IMR-90 (cell line): ENCODE measurements at regions not wholly inside any gene's neighbourhood (a gene's known extent, or its start where the extent isn't known, plus 50 kb on each side); places are given as distances from the start of the nearest gene placed in this dataset.

Experiments used
- ATAC-seq: fragments of 200-7000 bp; cut with Tn5 transposase; 2 replicates; pipeline ENCODE4 v1.9.1; 2020; ENCODE audit warnings: low read depth, mild to moderate bottlenecking, moderate library complexity
- BruUV-seq: library from RNA; stranded (reverse); fragments of 400-500 nt; replicated peaks from 2 replicates; lab custom pipeline; 2021; lab: Mats Ljungman, UMichigan
- CTCF ChIA-PET: fragments of 300-600 bp; formaldehyde crosslinking; extraction: SDS; loops from one replicate; lab custom pipeline; 2021; ENCODE audit warnings: antibody characterized with exemption; lab: Yijun Ruan, JAX
- POLR2A ChIA-PET: fragments of 300-600 bp; sonication (Branson Sonifier 250); formaldehyde crosslinking; loops from one replicate; lab custom pipeline; 2022; ENCODE audit warnings: antibody characterized with exemption; ENCODE audit not compliant: unreplicated experiment; lab: Charles Lee
- DNase-seq: peaks from one replicate; pipeline ENCODE4 v3.0.0; 2013
- H2AFZ ChIP-seq: replicated peaks from 2 replicates; pipeline ENCODE3; 2013; ENCODE audit warnings: low read length, mild to moderate bottlenecking; ENCODE audit not compliant: poor library complexity
- H2AK5ac ChIP-seq: 2 replicates; pipeline ENCODE4 v1.6.1; 2013; ENCODE audit warnings: low read depth, low read length, inconsistent platforms
- H2AK9ac ChIP-seq: replicated peaks from 2 replicates; pipeline ENCODE3; 2013; ENCODE audit warnings: mild to moderate bottlenecking, low read depth, low read length, moderate library complexity; ENCODE audit not compliant: poor library complexity
- H2BK120ac ChIP-seq: 2 replicates; pipeline ENCODE4 v1.6.1; 2013; ENCODE audit warnings: low read depth, low read length, inconsistent platforms
- H2BK15ac ChIP-seq: 3 replicates; pipeline ENCODE4 v1.6.1; 2013; ENCODE audit warnings: low read depth, low read length, inconsistent platforms
- H2BK20ac ChIP-seq: 2 replicates; pipeline ENCODE4 v1.6.1; 2013; ENCODE audit warnings: low read depth, mild to moderate bottlenecking, inconsistent platforms, low read length, moderate library complexity
- H2BK5ac ChIP-seq: 2 replicates; pipeline ENCODE4 v1.6.1; 2013; ENCODE audit warnings: mild to moderate bottlenecking, low read depth, low read length, inconsistent platforms; ENCODE audit not compliant: poor library complexity, severe bottlenecking
- H3K14ac ChIP-seq: replicated peaks from 2 replicates; pipeline ENCODE4 v1.6.1; 2013; ENCODE audit warnings: low read depth, low read length, inconsistent platforms
- H3K18ac ChIP-seq: 2 replicates; pipeline ENCODE4 v1.6.1; 2013; ENCODE audit warnings: low read depth, low read length, control low read depth
- H3K23ac ChIP-seq: 2 replicates; pipeline ENCODE4 v1.6.1; 2013; ENCODE audit warnings: low read depth, low read length, inconsistent platforms
- H3K27ac ChIP-seq: 2 replicates; pipeline ENCODE4 v1.5.1; 2013; ENCODE audit warnings: mild to moderate bottlenecking, control low read depth, low read length; ENCODE audit not compliant: insufficient read depth
- H3K27me3 ChIP-seq: 2 replicates; pipeline ENCODE4 v1.6.1; 2013; ENCODE audit warnings: low read length; ENCODE audit not compliant: control insufficient read depth, insufficient read depth
- H3K36me3 ChIP-seq: 2 replicates; pipeline ENCODE4 v1.6.1; 2013; ENCODE audit warnings: low read length, mixed read lengths; ENCODE audit not compliant: control insufficient read depth, insufficient read depth
- H3K4ac ChIP-seq: 2 replicates; pipeline ENCODE4 v1.6.1; 2013; ENCODE audit warnings: low read depth, low read length, inconsistent platforms
- H3K4me1 ChIP-seq: 2 replicates; pipeline ENCODE4 v1.6.1; 2013; ENCODE audit warnings: low read length, mixed read lengths; ENCODE audit not compliant: control insufficient read depth, insufficient read depth
- H3K4me2 ChIP-seq: 2 replicates; pipeline ENCODE4 v1.6.1; 2013; ENCODE audit warnings: low read depth, mild to moderate bottlenecking, control low read depth, low read length, moderate library complexity
- H3K4me3 ChIP-seq: 2 replicates; pipeline ENCODE4 v1.5.1; 2013; ENCODE audit warnings: low read depth, mild to moderate bottlenecking, control low read depth, low read length, moderate library complexity; ENCODE audit not compliant: insufficient read depth
- H3K56ac ChIP-seq: 2 replicates; pipeline ENCODE4 v1.6.1; 2013; ENCODE audit warnings: low read length, inconsistent platforms; ENCODE audit not compliant: insufficient read depth; ENCODE audit errors: extremely low read depth
- H3K79me1 ChIP-seq, 2 experiments: 2 replicates each; pipeline ENCODE4 v1.6.1; 2013; ENCODE audit warnings: low read length in 2 of 2, inconsistent platforms in 1 of 2, low read depth in 1 of 2
- H3K9ac ChIP-seq: 2 replicates; pipeline ENCODE4 v1.6.1; 2013; ENCODE audit warnings: low read depth, low read length, control low read depth
- H3K9me1 ChIP-seq: 2 replicates; pipeline ENCODE4 v1.6.1; 2013; ENCODE audit warnings: low read length, inconsistent platforms; ENCODE audit not compliant: insufficient read depth
- H3K9me3 ChIP-seq: 2 replicates; pipeline ENCODE4 v1.6.1; 2013; ENCODE audit warnings: low read length; ENCODE audit not compliant: control insufficient read depth, insufficient read depth
- H4K20me1 ChIP-seq: 2 replicates; pipeline ENCODE4 v1.6.1; 2013; ENCODE audit warnings: low read length, inconsistent platforms; ENCODE audit not compliant: insufficient read depth
- H4K5ac ChIP-seq: 2 replicates; pipeline ENCODE4 v1.6.1; 2013; ENCODE audit warnings: mild to moderate bottlenecking, low read depth, low read length, control low read depth
- H4K8ac ChIP-seq, 2 experiments: 2 replicates each; pipeline ENCODE4 v1.6.1; 2013; ENCODE audit warnings: low read depth in 2 of 2, low read length in 2 of 2, control low read depth in 1 of 2, inconsistent platforms in 1 of 2
- H4K91ac ChIP-seq: 2 replicates; pipeline ENCODE4 v1.6.1; 2013; ENCODE audit warnings: low read depth, low read length, inconsistent platforms; ENCODE audit not compliant: insufficient read depth
- SMC3 ChIP-seq: fragments of 150-350 bp; IDR thresholded peaks from 2 replicates; pipeline ENCODE4 v1.6.1; 2016; ENCODE audit warnings: low read depth, mild to moderate bottlenecking, antibody characterized with exemption, low read length, moderate library complexity
- WGBS, 2 experiments: methylation state at CpG; one replicate each; pipeline versions ENCODE4 v1.1.5 to v1.1.7; 2013; ENCODE audit warnings: missing lambda C conversion rate in 2 of 2; ENCODE audit not compliant: insufficient read length in 1 of 2; ENCODE audit errors: extremely low coverage in 2 of 2; 5-methylcytosine and 5-hydroxymethylcytosine counted together
- dilution Hi-C: fragments of 300-500 bp; cut with HindIII; formaldehyde crosslinking; loops from one replicate; pipeline ENCODE4 v1.14.3; 2018; ENCODE audit warnings: low sequenced_read_pairs; ENCODE audit not compliant: unreplicated experiment
- in situ Hi-C: fragments of 300-500 bp; cut with MboI; formaldehyde crosslinking; loops from 3 replicates; pipeline ENCODE4 v1.14.3; 2019; ENCODE audit warnings: low sequenced_read_pairs, inconsistent platforms, mixed read lengths
- intact Hi-C: fragments of 100-400 bp; cut with micrococcal nuclease; formaldehyde crosslinking; loops from 2 replicates; pipeline ENCODE4 v1.10.0; 2022

DNA sequence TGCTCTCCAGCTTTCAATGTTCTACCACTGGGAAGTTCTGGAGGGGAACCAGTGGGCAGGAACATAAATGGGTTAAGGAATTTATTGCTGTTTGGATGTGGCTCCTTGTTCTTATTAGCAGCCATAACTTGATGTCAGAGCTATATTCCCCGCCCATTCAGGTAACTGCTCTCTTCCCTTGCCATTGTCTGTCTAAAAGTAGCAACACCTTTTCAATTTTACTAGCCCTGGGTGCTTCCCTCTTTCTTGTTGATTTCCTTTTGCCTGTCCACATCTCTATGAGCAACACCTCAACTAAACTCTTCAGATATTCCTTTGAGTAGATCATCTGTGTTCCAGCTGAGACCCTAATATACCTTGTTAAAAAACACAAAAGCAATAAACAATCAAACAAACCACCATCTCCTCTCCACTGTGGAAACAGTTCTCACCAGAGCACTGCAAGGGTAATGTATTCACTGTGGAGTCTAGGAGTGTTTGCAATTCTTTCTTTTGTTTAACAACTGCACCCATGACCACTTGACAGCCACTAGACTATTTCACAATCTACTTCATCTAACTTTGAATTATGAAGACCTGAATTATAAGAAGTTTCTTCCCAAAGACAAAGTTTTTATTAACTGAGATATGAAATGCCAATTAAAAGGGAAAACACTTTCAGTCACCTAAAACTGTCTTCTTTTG is 436.7 kb downstream of the IPMK start:
- ChIA-PET CTCF (no interaction called here), POLR2A (no interaction called here)
- Histone ChIP-seq H2BK20ac (no peak overlapping the region), H3K27me3 (no peaks in the 10 kb centered on the region), H3K14ac (no peak overlapping the region), H3K9me3 (no peaks in the 10 kb centered on the region), H3K9ac (no peak overlapping the region), H4K91ac (no peak overlapping the region), H3K4me1 (no peaks in the 10 kb centered on the region), H4K20me1 (no peaks in the 10 kb centered on the region), H4K8ac (no peak overlapping the region), H2AK9ac (no peak overlapping the region), H2AFZ (no peak overlapping the region), H3K4me2 (no peak overlapping the region), H2BK120ac (no peak overlapping the region), H3K79me1 (no peaks in the 10 kb centered on the region), H2BK5ac (no peak overlapping the region), H3K36me3 (no peaks in the 10 kb centered on the region), H2BK15ac (no peak overlapping the region), H3K9me1 (no peaks in the 10 kb centered on the region), H3K27ac (no peak overlapping the region), H4K5ac (no peak overlapping the region), H3K4ac (no peak overlapping the region), H2AK5ac (no peak overlapping the region), H3K23ac (no peak overlapping the region), H3K56ac (no peak overlapping the region), H3K4me3 (no peak overlapping the region), H3K18ac (no peak overlapping the region)
- ATAC-seq (no peak), DNase-seq (no peak)
- intact Hi-C loops (no loop called here), dilution Hi-C loops (no loop called here), in situ Hi-C loops (no loop called here)
- no TSS peak for BruUV-seq
- no peak for TF ChIP-seq SMC3
- WGBS, 2 experiments = 38% methylated on average over 1 of the region's 1 CpG; no CpG with 5 or more reads in 1 of the 2 experiments
